ENCODE measurements at regions not wholly inside any gene's neighbourhood (a gene's known extent, or its start where the extent isn't known, plus 50 kb on each side); places are given as distances from the start of the nearest gene placed in this dataset.
"Not testable (repeated sequence)": the region's sequence is repeated elsewhere in the genome, so short reads cannot be mapped to it uniquely, and the experiment has no call there.

- H3K4me3 ChIP-seq (ENCODE audit: low read length): no peak overlapping the region
- no peak for DNase-seq (ENCODE audit: low read depth)
- TF ChIP-seq CTCF (IDR thresholded peaks at IDR 0.05; ENCODE audit: insufficient read depth, low read depth, low read length, missing control alignments): no peak
These were observed 84.2 kb upstream of the WDFY3 start for GRCh38 chr4:85050736-85051135.

DNA sequence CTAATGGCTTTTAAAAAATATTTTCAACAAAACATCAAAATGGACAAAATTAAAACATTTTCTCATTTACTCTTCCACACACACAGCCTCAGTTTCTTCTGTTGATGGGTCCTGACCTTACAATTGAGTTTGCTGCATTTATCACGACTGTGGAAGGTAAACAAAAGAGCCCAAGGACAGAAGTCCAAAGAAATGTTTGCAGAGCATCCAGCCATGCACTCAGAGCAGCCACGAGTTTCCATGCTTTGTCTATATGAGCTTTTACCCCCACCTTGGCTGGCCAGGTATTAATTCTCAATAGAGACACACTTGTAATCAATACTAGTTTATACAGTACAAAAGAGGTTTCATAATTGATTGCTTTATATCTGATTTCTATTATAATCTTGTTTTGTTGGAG is 85.0 kb upstream of the WDFY3 start:
- no peak overlapping the region for H3K4me3 ChIP-seq (ENCODE audit: low read length)
- no peak for DNase-seq (ENCODE audit: low read depth)
- TF ChIP-seq CTCF (IDR thresholded peaks at IDR 0.05; ENCODE audit: insufficient read depth, low read depth, low read length, missing control alignments): no peak

- not testable (repeated sequence) for DNase-seq (ENCODE audit: low read depth); H3K4me3 ChIP-seq (ENCODE audit: low read length)
These were observed 88.4 kb upstream of the WDFY3 start for GRCh38 chr4:85054925-85055324.

DNA sequence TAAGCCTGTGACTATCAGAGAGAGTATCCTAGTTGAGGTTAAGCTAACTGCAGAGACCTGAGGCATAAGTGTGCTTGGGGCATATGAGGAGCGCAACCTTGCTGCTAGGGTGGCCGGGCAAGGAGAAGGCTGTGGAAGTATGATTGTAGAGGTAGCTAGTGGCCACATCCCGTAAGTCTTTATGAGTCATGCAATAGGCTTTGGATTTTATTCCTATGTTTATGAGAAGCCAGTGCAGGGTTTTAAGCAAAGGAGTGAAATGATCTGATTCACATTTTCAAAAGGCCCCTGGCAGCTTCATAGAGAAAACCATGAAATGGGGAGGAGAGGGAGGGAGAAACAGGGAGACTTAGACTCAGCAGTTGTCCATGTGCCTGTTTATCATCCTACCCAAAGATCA is 92.1 kb upstream of the WDFY3 start:
- no peak overlapping the region for H3K4me3 ChIP-seq (ENCODE audit: low read length)
- DNase-seq (ENCODE audit: low read depth): peak; percentile 5
- TF ChIP-seq CTCF (IDR thresholded peaks at IDR 0.05; ENCODE audit: insufficient read depth, low read depth, low read length, missing control alignments): no peak

DNA sequence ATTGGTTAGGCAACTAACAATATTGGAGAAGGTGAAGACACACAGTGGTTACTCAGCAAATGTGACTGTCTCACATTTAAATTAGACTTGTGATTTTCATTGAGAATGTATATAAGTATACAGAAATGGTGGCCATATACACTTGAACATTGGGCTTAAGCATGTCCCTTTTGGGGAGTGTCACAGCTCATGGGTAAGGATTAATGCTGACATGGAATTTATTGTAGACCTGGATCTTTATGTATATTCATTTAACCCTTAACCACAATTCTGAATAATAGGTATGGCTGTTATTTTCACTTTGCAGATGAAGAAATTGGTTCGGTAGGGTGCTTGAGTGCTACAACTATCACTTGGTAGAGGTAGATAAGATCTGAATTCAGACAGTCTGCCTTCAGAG is 95.5 kb upstream of the WDFY3 start:
- no peak overlapping the region for H3K4me3 ChIP-seq (ENCODE audit: low read length)
- TF ChIP-seq CTCF (IDR thresholded peaks at IDR 0.05; ENCODE audit: insufficient read depth, low read depth, low read length, missing control alignments): no peak
- no peak for DNase-seq (ENCODE audit: low read depth)

- DNase-seq (ENCODE audit: low read depth): no peak
- no peak for TF ChIP-seq CTCF (IDR thresholded peaks at IDR 0.05; ENCODE audit: insufficient read depth, low read depth, low read length, missing control alignments)
- H3K4me3 ChIP-seq (ENCODE audit: low read length): no peak overlapping the region
These were observed 96.0 kb upstream of the WDFY3 start for GRCh38 chr4:85062466-85062865.

DNA sequence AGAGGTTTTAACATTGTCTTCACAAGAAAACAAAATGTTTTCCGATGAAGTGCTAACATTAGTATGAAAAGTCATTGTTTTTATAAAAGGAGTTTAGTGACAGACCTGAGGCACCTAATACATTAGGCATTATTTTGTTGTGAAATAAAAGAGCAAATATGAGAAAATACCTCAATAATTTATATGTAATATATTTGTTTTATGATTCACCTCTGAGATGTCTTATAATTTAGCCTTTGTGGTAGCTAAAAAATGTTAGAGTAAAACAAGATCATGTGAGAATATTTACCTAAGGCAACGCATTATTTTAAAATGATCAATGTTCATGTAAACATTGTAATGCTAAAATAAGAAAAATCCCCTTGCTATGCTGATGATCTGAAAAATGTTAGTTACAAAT is 100.9 kb upstream of the WDFY3 start:
- DNase-seq (ENCODE audit: low read depth): no peak
- no peak overlapping the region for H3K4me3 ChIP-seq (ENCODE audit: low read length)
- no peak for TF ChIP-seq CTCF (IDR thresholded peaks at IDR 0.05; ENCODE audit: insufficient read depth, low read depth, low read length, missing control alignments)

GRCh38 chr4:85078016-85078415 is 111.5 kb upstream of the WDFY3 start:
- DNase-seq (ENCODE audit: low read depth): no peak
- no peak for TF ChIP-seq CTCF (IDR thresholded peaks at IDR 0.05; ENCODE audit: insufficient read depth, low read depth, low read length, missing control alignments)
- no peak overlapping the region for H3K4me3 ChIP-seq (ENCODE audit: low read length)

Data from epithelial cell of esophagus (primary cell).